ENCODE measurements at regions not wholly inside any gene's neighbourhood (a gene's known extent, or its start where the extent isn't known, plus 50 kb on each side); places are given as distances from the start of the nearest gene placed in this dataset.

DNA sequence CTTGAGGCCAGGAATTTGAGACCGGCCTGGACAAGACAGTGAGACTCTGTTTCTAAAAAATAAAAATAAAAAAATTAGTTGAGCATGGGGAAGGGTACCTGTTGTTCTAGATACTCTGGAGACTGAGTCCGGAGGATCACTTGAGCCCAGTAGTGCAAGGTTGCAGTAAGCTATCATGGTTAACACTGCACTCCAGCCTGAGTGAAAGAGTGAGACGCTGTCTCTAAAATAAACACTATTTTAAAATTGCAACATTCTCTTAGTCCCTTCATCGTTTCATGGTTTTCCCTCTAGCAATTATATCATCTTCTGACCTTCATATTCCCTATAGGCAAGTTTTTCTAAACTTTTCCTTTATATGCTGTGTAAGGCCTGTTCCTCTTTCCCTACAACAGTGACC, 248.5 kb downstream of the VAPA start:
- TF ChIP-seq, protein P1, sequence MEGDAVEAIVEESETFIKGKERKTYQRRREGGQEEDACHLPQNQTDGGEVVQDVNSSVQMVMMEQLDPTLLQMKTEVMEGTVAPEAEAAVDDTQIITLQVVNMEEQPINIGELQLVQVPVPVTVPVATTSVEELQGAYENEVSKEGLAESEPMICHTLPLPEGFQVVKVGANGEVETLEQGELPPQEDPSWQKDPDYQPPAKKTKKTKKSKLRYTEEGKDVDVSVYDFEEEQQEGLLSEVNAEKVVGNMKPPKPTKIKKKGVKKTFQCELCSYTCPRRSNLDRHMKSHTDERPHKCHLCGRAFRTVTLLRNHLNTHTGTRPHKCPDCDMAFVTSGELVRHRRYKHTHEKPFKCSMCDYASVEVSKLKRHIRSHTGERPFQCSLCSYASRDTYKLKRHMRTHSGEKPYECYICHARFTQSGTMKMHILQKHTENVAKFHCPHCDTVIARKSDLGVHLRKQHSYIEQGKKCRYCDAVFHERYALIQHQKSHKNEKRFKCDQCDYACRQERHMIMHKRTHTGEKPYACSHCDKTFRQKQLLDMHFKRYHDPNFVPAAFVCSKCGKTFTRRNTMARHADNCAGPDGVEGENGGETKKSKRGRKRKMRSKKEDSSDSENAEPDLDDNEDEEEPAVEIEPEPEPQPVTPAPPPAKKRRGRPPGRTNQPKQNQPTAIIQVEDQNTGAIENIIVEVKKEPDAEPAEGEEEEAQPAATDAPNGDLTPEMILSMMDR (IDR thresholded peaks at IDR 0.05) = no peak
- DNase-seq (ENCODE audit: low spot score) = no peak
- no peak overlapping the region for H3K27ac ChIP-seq
- H3K4me3 ChIP-seq = no peak overlapping the region

DNA sequence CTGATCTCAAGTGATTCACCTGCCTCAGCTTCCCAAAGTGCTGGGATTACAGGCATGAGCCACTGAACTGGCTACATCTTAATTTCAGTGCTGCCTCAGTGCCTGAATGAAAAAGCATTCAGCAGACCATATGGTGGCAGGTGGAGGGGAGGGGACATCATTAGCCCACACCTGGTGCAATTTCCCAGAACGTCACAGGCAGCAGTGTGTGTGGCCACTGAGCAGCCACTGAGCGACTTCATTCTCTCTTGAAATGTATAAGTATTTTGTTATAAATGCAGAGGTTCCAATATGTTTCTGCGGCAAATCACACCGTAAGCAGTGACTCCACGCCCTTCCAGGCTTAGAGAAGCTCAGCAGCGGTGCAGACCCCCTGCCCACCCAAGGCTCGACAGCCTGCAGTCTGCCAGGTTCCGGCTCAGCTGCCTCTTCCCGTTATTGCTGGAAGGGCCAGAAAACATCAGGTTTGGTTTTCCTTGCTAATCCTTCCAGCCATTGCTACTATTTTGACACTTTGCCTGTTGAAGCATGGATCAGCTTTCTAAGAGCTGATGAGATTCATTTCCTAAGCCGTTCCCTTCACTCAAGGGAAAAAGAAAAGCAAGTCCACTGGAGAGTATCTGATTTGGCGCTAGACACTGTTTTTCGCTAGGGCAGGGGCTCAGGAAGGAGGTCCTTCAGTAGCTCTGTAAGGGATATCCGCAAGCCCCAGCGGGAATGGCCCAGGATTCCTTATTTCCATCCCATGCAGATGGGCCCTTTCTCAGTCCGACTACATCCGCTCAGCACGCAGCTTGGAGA, 250.7 kb downstream of the VAPA start:
- no peak overlapping the region for H3K27ac ChIP-seq

DNA sequence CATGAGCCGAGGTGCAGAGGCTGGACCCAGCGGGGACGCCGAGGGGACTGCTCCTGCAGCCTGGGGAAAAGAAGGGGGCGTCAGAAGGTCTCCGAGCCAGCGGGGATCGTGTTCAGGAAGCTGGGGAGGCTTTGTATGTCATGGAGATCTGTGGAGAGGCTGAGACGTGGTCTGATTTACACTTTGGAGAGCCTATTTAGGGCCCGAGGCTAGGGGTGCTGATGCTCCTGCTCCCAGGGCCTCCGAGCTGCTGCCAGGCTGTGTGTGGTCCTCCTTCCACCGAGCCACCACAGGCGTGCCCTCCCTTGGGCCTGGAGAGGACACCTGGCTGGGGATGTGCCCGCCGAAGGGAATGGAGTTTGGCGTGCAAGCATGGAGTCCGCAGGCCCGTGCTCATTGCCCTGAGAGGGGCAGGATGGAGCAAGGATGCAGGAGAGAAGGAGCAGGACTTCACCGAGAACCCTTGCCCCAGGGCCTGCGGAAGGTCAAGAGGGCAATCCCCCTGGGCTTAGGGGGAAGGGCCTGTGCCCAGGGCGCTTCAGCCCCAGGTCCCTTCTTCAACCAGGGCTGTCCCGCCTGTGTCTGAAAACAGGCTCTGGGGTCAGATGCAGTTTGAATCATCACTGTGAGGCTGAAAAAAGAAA, 252.5 kb downstream of the VAPA start:
- DNase-seq (ENCODE audit: low spot score) = no peak
- Histone ChIP-seq H3K4me3 (no peak overlapping the region), H3K27ac (no peak overlapping the region)
- TF ChIP-seq, protein P1 (IDR thresholded peaks at IDR 0.05) = no peak

More for the DNA sequence above, 250.7 kb downstream of the VAPA start:
- no peak for DNase-seq (ENCODE audit: low spot score)
- TF ChIP-seq, protein P1 (IDR thresholded peaks at IDR 0.05) = no peak
- H3K4me3 ChIP-seq = no peak overlapping the region

DNA sequence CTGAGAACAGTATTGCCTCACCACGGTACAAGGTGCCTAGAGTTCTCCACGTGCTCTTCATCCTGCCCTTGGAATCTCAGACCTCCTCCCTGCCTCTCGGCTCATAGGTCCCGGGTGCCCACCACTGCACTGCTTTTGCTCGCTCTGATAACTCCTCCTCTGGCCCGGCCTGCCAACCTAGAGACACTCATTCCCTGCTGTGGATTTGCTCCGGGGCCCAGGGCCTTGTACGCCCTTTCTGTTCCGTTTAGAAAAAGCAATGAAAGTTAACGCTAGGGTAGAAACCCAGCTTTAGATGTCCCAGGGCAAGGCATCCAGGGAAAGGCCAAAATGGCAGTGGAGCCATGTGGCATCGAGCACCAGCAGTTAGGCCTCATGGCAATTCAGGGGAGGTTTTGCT, 253.9 kb downstream of the VAPA start:
- Histone ChIP-seq H3K27ac (no peak overlapping the region), H3K4me3 (no peak overlapping the region)
- TF ChIP-seq, protein P1 (IDR thresholded peaks at IDR 0.05) = no peak
- DNase-seq (ENCODE audit: low spot score) = no peak

DNA sequence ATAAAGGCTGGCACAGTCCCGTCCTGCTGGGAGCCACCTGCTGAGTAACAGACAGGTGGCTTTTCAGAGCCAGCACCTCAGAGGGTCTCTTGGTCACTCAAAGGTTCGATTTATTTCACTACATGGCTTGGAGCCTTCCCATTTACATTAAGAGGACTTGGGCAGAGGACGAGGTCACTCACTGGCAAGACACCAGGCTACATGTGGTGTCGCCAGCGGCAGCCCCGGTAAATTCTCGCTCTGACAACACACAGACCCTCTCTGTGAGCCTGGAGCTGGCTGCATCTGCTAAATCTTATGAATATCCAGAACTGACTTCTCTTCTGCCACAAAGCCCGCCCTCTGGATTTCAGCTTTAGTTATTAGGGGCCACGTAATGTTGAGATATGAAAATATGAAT, 254.7 kb downstream of the VAPA start:
- TF ChIP-seq, protein P1 (IDR thresholded peaks at IDR 0.05) = no peak
- DNase-seq (ENCODE audit: low spot score) = no peak
- Histone ChIP-seq H3K4me3 (no peak overlapping the region), H3K27ac (no peak overlapping the region)

DNA sequence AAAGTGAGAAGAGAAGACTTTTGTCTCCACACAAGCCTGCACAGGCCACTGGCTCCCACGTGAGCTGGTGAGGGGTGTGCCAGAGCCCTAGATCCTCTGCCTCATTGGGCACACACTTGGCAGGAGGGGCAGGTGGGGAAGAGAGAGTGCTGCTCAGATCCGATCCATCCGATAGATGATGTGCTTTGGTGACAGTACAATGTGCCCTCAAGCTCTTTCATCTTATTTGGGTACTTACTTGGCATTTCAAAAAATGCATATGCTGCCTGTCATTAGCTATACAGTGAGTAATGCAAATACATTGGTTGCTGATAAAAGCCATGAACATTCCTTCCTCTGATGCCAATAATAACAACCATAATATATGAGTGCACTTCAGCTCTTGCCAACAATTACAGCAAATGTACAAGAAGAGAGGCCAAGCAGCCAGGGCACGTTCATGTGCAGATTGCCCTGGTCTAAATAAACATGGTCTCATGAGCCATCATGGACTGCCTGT, 255.3 kb downstream of the VAPA start:
- DNase-seq (ENCODE audit: low spot score) = no peak
- TF ChIP-seq, protein P1 (IDR thresholded peaks at IDR 0.05) = no peak

More for the DNA sequence above, 255.3 kb downstream of the VAPA start:
- Histone ChIP-seq H3K4me3 (no peak overlapping the region), H3K27ac (no peak overlapping the region)
